ENCODE measurements at regions not wholly inside any gene's neighbourhood (a gene's known extent, or its start where the extent isn't known, plus 50 kb on each side); places are given as distances from the start of the nearest gene placed in this dataset.

- TF ChIP-seq CTCF (IDR thresholded peaks at IDR 0.05; ENCODE audit: borderline replicate concordance, extremely low read depth, low read length, poor library complexity, severe bottlenecking) (no peak), EZH2 (IDR thresholded peaks at IDR 0.05; ENCODE audit: borderline replicate concordance, low read depth, low read length, severe bottlenecking) (no peak)
These were observed 543.3 kb upstream of the UBE2E2 start for GRCh38 chr3:22659651-22660475.

All from DND-41 (cell line).